GM12878 (cell line): ENCODE measurements at regions not wholly inside any gene's neighbourhood (a gene's known extent, or its start where the extent isn't known, plus 50 kb on each side); places are given as distances from the start of the nearest gene placed in this dataset.
"Not testable (repeated sequence)": the region's sequence is repeated elsewhere in the genome, so short reads cannot be mapped to it uniquely, and the experiment has no call there.

Experiments
- ATAC-seq: fragments of 200-7000 bp; cut with Tn5 transposase; 3 replicates; pipeline ENCODE4 v1.9.1; 2020; ENCODE audit warnings: mild to moderate bottlenecking, moderate library complexity
- BruUV-seq: library from RNA; stranded (reverse); fragments of 400-500 nt; replicated peaks from 2 replicates; lab custom pipeline; 2021; lab: Mats Ljungman, UMichigan
- CTCF ChIA-PET: fragments of 300-600 bp; sonication (Branson Sonifier 250); formaldehyde crosslinking; extraction: SDS; loops from one replicate; lab custom pipeline; 2021; ENCODE audit warnings: inconsistent platforms; lab: Yijun Ruan, JAX
- POLR2A ChIA-PET: fragments of 350-600 bp; formaldehyde crosslinking; extraction: SDS; loops from one replicate; lab custom pipeline; 2021; ENCODE audit warnings: inconsistent platforms; lab: Charles Lee
- RAD21 ChIA-PET: fragments of 300-600 bp; sonication (Branson Sonifier 250); formaldehyde crosslinking; loops from one replicate; lab custom pipeline; 2023; ENCODE audit warnings: antibody characterized with exemption; ENCODE audit not compliant: unreplicated experiment; lab: Charles Lee
- SMC1A ChIA-PET: fragments of 300-600 bp; sonication (Branson Sonifier 250); formaldehyde crosslinking; loops from one replicate; lab custom pipeline; 2023; ENCODE audit not compliant: unreplicated experiment, uncharacterized antibody; lab: Charles Lee
- DNase-seq: peaks from one replicate; pipeline ENCODE4 v3.0.0-alpha.2; 2011; ENCODE audit warnings: low read depth, low spot score
- FAIRE-seq: peaks from 3 replicates; lab custom pipeline; 2011; peaks lifted over from hg19 to GRCh38; lab: Jason Lieb, UNC
- H2AFZ ChIP-seq: 2 replicates; pipeline ENCODE4 v1.6.0; 2011; ENCODE audit warnings: low read depth, low read length, control low read depth; ENCODE audit not compliant: control insufficient read depth
- H3K27ac ChIP-seq: 2 replicates; pipeline ENCODE4 v1.5.1; 2011; ENCODE audit warnings: control low read depth; ENCODE audit not compliant: control insufficient read depth, insufficient read depth
- H3K27me3 ChIP-seq, 2 experiments: replicated peaks in 1 of 2; 2 replicates each; pipeline versions ENCODE4 v1.6.0 to v1.6.1; 2011; ENCODE audit warnings: low read length in 1 of 2; ENCODE audit not compliant: control insufficient read depth in 2 of 2, insufficient read depth in 2 of 2
- H3K36me3 ChIP-seq, 2 experiments: 2 replicates each; pipeline ENCODE4 v1.5.1; 2011; ENCODE audit warnings: low read length in 1 of 2; ENCODE audit not compliant: control insufficient read depth in 2 of 2, insufficient read depth in 2 of 2
- H3K4me1 ChIP-seq: 2 replicates; pipeline ENCODE4 v1.6.1; 2011; ENCODE audit warnings: mild to moderate bottlenecking, low read length, moderate library complexity, mixed read lengths; ENCODE audit not compliant: control insufficient read depth, insufficient read depth
- H3K4me2 ChIP-seq: 2 replicates; pipeline ENCODE4 v1.6.0; 2011; ENCODE audit warnings: control low read depth; ENCODE audit not compliant: control insufficient read depth, insufficient read depth
- H3K4me3 ChIP-seq: fragments of 200-600 bp; sonication (generic); 2 replicates; pipeline ENCODE4 v1.5.1; 2016
- H3K79me2 ChIP-seq: 2 replicates; pipeline ENCODE4 v1.6.0; 2011; ENCODE audit warnings: low read length; ENCODE audit not compliant: control insufficient read depth, insufficient read depth
- H3K9ac ChIP-seq: 2 replicates; pipeline ENCODE4 v1.8.0; 2011; ENCODE audit warnings: low read length, control low read depth, mixed read lengths; ENCODE audit not compliant: control insufficient read depth, insufficient read depth
- H3K9me3 ChIP-seq: replicated peaks from 3 replicates; pipeline ENCODE4 v1.5.1; 2011; ENCODE audit warnings: mild to moderate bottlenecking, low read length; ENCODE audit not compliant: control insufficient read depth, insufficient read depth
- H4K20me1 ChIP-seq: 2 replicates; pipeline ENCODE4 v1.6.0; 2011; ENCODE audit not compliant: control insufficient read depth, insufficient read depth
- CBFB ChIP-seq: IDR thresholded peaks from 2 replicates; pipeline ENCODE4 v1.6.1; 2016; ENCODE audit warnings: antibody characterized with exemption, low read depth
- CREB1 ChIP-seq: IDR thresholded peaks from 2 replicates; pipeline ENCODE4 v1.6.1; 2012; ENCODE audit warnings: low read depth, mild to moderate bottlenecking, inconsistent platforms
- E4F1 ChIP-seq: fragments of 450-650 bp; IDR thresholded peaks from 2 replicates; pipeline ENCODE4 v1.6.1; 2018; ENCODE audit warnings: borderline replicate concordance, mild to moderate bottlenecking; ENCODE audit not compliant: partially characterized antibody
- EZH2 ChIP-seq: IDR thresholded peaks from 2 replicates; pipeline ENCODE4 v1.6.1; 2012; ENCODE audit warnings: low read depth, mild to moderate bottlenecking, control low read depth, inconsistent platforms, low read length, borderline replicate concordance; ENCODE audit not compliant: control insufficient read depth
- RELA ChIP-seq: fragments of 450-650 bp; IDR thresholded peaks from 2 replicates; pipeline ENCODE4 v1.8.0; 2014; ENCODE audit warnings: borderline replicate concordance; ENCODE audit not compliant: partially characterized antibody
- SPI1 ChIP-seq: IDR thresholded peaks from 2 replicates; pipeline ENCODE4 v1.6.1; 2011; ENCODE audit warnings: low read depth, mild to moderate bottlenecking, low read length, moderate library complexity, borderline replicate concordance; ENCODE audit not compliant: insufficient read depth
- SUPT20H ChIP-seq: IDR thresholded peaks from 2 replicates; pipeline ENCODE4 v1.6.1; 2011; ENCODE audit warnings: low read depth, mild to moderate bottlenecking, low read length, moderate library complexity, borderline replicate concordance; ENCODE audit not compliant: control insufficient read depth
- ZNF274 ChIP-seq: IDR thresholded peaks from one replicate; pipeline ENCODE4 v1.8.0; 2011; ENCODE audit not compliant: insufficient read length, insufficient read depth
- WGBS: methylation state at CpG from one replicate; pipeline ENCODE4 v1.1.6; 2016; ENCODE audit warnings: low lambda C conversion rate; ENCODE audit not compliant: insufficient replicate concordance, insufficient coverage; ENCODE audit errors: missing lambda C conversion rate; 5-methylcytosine and 5-hydroxymethylcytosine counted together
- in situ Hi-C: fragments of 300-500 bp; cut with MboI; formaldehyde crosslinking; loops from 9 replicates; pipeline ENCODE4 v1.14.3; 2018; ENCODE audit warnings: mixed read lengths
- intact Hi-C: fragments of 100-400 bp; cut with micrococcal nuclease; formaldehyde crosslinking; loops from one replicate; pipeline ENCODE4 v1.14.2; 2022; ENCODE audit not compliant: unreplicated experiment

- POLR2A ChIA-PET, result no interaction called here
- intact Hi-C loops, result no loop called here
- no peak for ATAC-seq
- Histone ChIP-seq H3K79me2 (no peaks in the 10 kb centered on the region), H3K4me1 (no peaks in the 10 kb centered on the region), H3K36me3 (no peaks in the 10 kb centered on the region), H3K4me2 (no peak overlapping the region), H3K27me3 (peaks cover 0 to 3% of the 10 kb centered on the region in 2 experiments; a peak in 1 of 4 replicates), H4K20me1 (no peaks in the 10 kb centered on the region), H3K4me3 (no peak overlapping the region), H3K9me3 (no peaks in the 10 kb centered on the region), H3K9ac (no peak overlapping the region), H3K27ac (no peak overlapping the region), H2AFZ (no peak overlapping the region)
- 32% methylated on average over 4 of the region's 4 CpGs for WGBS
- TF ChIP-seq SPI1 (no peak), CBFB (no peak), CREB1 (no peak), EZH2 (no peak), E4F1 (no peak), ZNF274 (no peak), RELA (no peak), SUPT20H (no peak)
- no TSS peak for BruUV-seq
- RAD21 ChIA-PET, result no interaction called here
- SMC1A ChIA-PET, result no interaction called here
- in situ Hi-C loops, result no loop called here
- CTCF ChIA-PET, result no interaction called here
- FAIRE-seq, result no peak
- no peak for DNase-seq
These were observed 165.2 kb upstream of the MYRIP start for GRCh38 chr3:39644176-39644575.

- H3K4me1 ChIP-seq, H3K4me2 ChIP-seq, H3K9me3 ChIP-seq, H3K27me3 ChIP-seq, H3K9ac ChIP-seq, SMC1A ChIA-PET, CTCF ChIA-PET, H3K36me3 ChIP-seq, H2AFZ ChIP-seq, intact Hi-C loops, H3K4me3 ChIP-seq, FAIRE-seq, H4K20me1 ChIP-seq, ATAC-seq, RAD21 ChIA-PET, DNase-seq, H3K27ac ChIP-seq, in situ Hi-C loops, POLR2A ChIA-PET, H3K79me2 ChIP-seq, BruUV-seq: not testable (repeated sequence)
- 58% methylated on average over 18 of the region's 19 CpGs for WGBS
These were observed 158.2 kb upstream of the MYRIP start for GRCh38 chr3:39651256-39651655.
